ENCODE measurements at regions not wholly inside any gene's neighbourhood (a gene's known extent, or its start where the extent isn't known, plus 50 kb on each side); places are given as distances from the start of the nearest gene placed in this dataset.

- no peak for TF ChIP-seq CTCF (optimal IDR thresholded peaks at IDR 0.05 in 1 of 3, IDR thresholded peaks at IDR 0.05 in 1 of 3, conservative IDR thresholded peaks at IDR 0.05 in 1 of 3; ENCODE audit: extremely low read depth in 1 of 3, insufficient read depth in 2 of 3, low read length in 3 of 3)
- no peak for TF ChIP-seq EZH2 (IDR thresholded peaks at IDR 0.05; ENCODE audit: low read length)
Observed at GRCh38 chr10:28958468-28958867, 281.1 kb downstream of the BAMBI start.
